Gastrocnemius medialis (tissue), 4 donors: ENCODE measurements at regions not wholly inside any gene's neighbourhood (a gene's known extent, or its start where the extent isn't known, plus 50 kb on each side); places are given as distances from the start of the nearest gene placed in this dataset.

Experiments
- ATAC-seq, 2 donors: fragments of 150-250 bp; one replicate each; pipeline ENCODE4 v1.9.1; 2016
- DNase-seq, 2 donors: peaks; one replicate each; pipeline ENCODE4 v3.0.0-alpha.2; 2019
- H3K27ac ChIP-seq, 4 donors: fragments of 200-600 bp; sonication (generic); 1 replicate in 1 of 4; 2 replicates in 3 of 4; pipeline ENCODE4 v1.5.1; 2016 to 2018; ENCODE audit warnings: mild to moderate bottlenecking in 2 of 4, moderate library complexity in 1 of 4
- H3K27me3 ChIP-seq, 3 donors: fragments of 200-600 bp; sonication (generic) in 2 of 3; 1 replicate in 1 of 3; 2 replicates in 2 of 3; pipeline versions ENCODE4 v1.5.1 to v1.6.0; 2016 to 2019; ENCODE audit warnings: mild to moderate bottlenecking in 1 of 3, moderate library complexity in 1 of 3
- H3K36me3 ChIP-seq, 2 donors: fragments of 200-600 bp; sonication (generic) in 1 of 2; one replicate each; pipeline ENCODE4 v1.5.1; 2017 to 2018
- H3K4me1 ChIP-seq, 2 donors: fragments of 200-600 bp; sonication (generic) in 1 of 2; one replicate each; pipeline ENCODE4 v1.5.1; 2016 to 2017; ENCODE audit warnings: mild to moderate bottlenecking in 2 of 2
- H3K4me3 ChIP-seq, 4 donors: fragments of 200-600 bp; sonication (generic) in 3 of 4; 1 replicate in 1 of 4; 2 replicates in 3 of 4; pipeline ENCODE4 v1.5.1; 2016 to 2019; ENCODE audit warnings: mild to moderate bottlenecking in 2 of 4
- H3K9me3 ChIP-seq, 3 donors: fragments of 200-600 bp; sonication (generic) in 2 of 3; 1 replicate in 1 of 3; 2 replicates in 2 of 3; pipeline ENCODE4 v1.5.1; 2016 to 2019
- POLR2A ChIP-seq, 2 donors: fragments of 450-650 bp; IDR thresholded peaks; one replicate each; pipeline ENCODE4 v1.6.1; 2017; ENCODE audit warnings: antibody characterized with exemption in 2 of 2, mild to moderate bottlenecking in 2 of 2, moderate library complexity in 2 of 2
- in situ Hi-C, 4 donors: fragments of 200-750 bp; cut with MboI; loops; one replicate each; pipeline versions ENCODE4 v1.15.0 to v1.8.0; 2017; ENCODE audit warnings: low sequenced_read_pairs in 4 of 4
- intact Hi-C: fragments of 100-400 bp; cut with DNase I; formaldehyde crosslinking; loops from one replicate; pipeline ENCODE4 v1.15.1; 2023; ENCODE audit warnings: low total_unique reads
- TF ChIP-seq, protein P1 (sequence below), 5 experiments: fragments of 450-650 bp in 3 of 5; fragments of 200-600 bp in 2 of 5; sonication (generic) in 2 of 5; IDR thresholded peaks in 4 of 5; conservative IDR thresholded peaks in 1 of 5; 1 replicate in 4 of 5; 2 replicates in 1 of 5; pipeline ENCODE4 v1.5.1; 2016 to 2019; ENCODE audit warnings: antibody characterized with exemption in 5 of 5, mild to moderate bottlenecking in 3 of 5, moderate library complexity in 3 of 5

DNA sequence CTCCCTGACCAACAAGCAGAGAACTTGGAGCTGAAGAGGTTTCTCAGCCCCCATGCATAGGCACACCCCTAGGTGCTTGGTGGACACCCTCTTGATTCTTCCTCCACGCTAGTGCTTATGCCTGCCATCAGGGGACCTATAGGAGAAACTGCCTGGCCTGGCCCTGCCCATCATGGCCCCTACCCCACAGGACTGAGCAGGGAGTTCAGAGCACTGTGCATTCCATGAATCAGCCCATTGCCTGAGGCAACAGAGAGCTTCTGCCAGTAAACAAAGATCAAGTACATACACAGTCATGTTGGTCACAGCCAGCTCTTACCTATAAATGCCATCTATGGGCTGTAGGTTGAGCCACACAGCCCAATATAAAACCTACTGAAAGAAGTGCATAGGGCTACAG lies 99.1 kb upstream of the EDNRA start:
- Histone ChIP-seq H3K9me3 (no peaks in the 10 kb centered on the region), H3K27ac (no peak overlapping the region), H3K4me1 (no peaks in the 10 kb centered on the region), H3K36me3 (no peaks in the 10 kb centered on the region), H3K27me3 (no peaks in the 10 kb centered on the region), H3K4me3 (no peak overlapping the region)
- ATAC-seq (no peak), DNase-seq (no peak)
- in situ Hi-C loops = no loop called here
- intact Hi-C loops = no loop called here
- TF ChIP-seq, protein P1, sequence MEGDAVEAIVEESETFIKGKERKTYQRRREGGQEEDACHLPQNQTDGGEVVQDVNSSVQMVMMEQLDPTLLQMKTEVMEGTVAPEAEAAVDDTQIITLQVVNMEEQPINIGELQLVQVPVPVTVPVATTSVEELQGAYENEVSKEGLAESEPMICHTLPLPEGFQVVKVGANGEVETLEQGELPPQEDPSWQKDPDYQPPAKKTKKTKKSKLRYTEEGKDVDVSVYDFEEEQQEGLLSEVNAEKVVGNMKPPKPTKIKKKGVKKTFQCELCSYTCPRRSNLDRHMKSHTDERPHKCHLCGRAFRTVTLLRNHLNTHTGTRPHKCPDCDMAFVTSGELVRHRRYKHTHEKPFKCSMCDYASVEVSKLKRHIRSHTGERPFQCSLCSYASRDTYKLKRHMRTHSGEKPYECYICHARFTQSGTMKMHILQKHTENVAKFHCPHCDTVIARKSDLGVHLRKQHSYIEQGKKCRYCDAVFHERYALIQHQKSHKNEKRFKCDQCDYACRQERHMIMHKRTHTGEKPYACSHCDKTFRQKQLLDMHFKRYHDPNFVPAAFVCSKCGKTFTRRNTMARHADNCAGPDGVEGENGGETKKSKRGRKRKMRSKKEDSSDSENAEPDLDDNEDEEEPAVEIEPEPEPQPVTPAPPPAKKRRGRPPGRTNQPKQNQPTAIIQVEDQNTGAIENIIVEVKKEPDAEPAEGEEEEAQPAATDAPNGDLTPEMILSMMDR (IDR thresholded peaks at IDR 0.05 in 4 of 5, conservative IDR thresholded peaks at IDR 0.05 in 1 of 5) = no peak

DNA sequence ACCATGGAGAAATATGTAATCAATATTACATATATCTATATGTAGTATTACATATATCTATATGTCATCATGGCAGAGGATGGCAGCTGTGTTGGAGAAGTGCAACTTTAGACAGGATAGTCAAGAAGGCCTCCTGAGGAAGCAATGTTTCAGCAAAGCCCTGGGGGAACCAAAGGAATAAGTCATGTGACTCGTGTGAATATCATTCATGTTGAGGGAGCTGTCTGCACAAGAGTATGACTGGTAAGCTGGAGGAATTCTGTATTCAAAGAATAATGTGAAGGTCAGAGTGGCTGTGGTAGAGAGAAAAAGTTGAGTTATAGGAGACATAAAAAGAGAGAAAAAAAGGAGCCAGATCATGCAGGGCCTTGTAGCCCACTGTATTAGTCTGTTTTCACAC lies 92.9 kb upstream of the EDNRA start:
- Histone ChIP-seq H3K27me3 (no peaks in the 10 kb centered on the region), H3K9me3 (no peaks in the 10 kb centered on the region), H3K4me3 (no peak overlapping the region), H3K4me1 (no peaks in the 10 kb centered on the region), H3K36me3 (no peaks in the 10 kb centered on the region), H3K27ac (no peak overlapping the region)
- intact Hi-C loops = no loop called here
- TF ChIP-seq POLR2A (IDR thresholded peaks at IDR 0.05) = no peak
- in situ Hi-C loops = no loop called here
- ATAC-seq (no peak), DNase-seq (no peak)

DNA sequence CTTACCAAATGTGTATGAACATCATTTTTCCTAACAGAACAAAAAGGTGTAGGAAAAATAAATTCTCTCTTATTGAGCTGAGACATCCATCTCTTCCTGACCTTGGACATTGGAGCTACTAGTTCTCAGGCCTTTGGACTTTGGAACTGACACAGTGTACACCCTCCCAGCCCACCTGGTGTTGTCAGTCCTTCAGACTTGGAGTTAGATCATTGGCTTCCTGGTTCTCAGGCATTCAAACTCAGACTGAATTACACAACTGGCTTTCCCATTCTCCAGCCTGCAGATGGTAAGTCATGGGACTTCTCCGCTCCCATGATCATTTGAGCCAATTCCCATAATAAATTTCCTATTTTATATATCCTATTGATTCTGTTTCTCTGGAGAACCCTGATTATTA lies 84.8 kb upstream of the EDNRA start:
- H3K27me3 ChIP-seq = no peaks in the 10 kb centered on the region
- ATAC-seq = no peak

DNA sequence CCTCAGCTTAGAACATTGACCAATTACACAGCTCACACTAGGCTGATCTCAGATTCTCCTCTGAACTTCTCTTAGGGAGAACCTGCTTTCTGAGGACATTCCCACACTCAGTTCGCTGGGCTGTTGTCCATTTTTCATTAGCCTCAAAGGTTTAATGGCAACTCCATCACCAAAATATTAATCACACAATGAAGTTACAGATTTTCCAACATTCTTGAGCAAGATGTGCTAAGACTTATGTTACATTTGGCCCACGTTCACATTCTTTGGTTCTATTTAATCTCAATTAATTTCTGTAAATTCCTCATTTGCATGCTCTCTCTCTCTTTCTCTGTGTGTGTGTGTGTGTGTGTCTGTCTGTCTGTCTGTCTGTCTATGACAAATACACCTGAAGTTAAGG lies 82.3 kb upstream of the EDNRA start:
- H3K27ac ChIP-seq = no peak overlapping the region
- no peaks in the 10 kb centered on the region for H3K36me3 ChIP-seq
- ATAC-seq (no peak), DNase-seq (no peak)
- no peaks in the 10 kb centered on the region for H3K9me3 ChIP-seq
- H3K4me3 ChIP-seq = no peak overlapping the region
- TF ChIP-seq POLR2A (IDR thresholded peaks at IDR 0.05) = no peak
- TF ChIP-seq, protein P1 (IDR thresholded peaks at IDR 0.05 in 4 of 5, conservative IDR thresholded peaks at IDR 0.05 in 1 of 5) = no peak
- in situ Hi-C loops = no loop called here
- intact Hi-C loops = no loop called here
- H3K4me1 ChIP-seq = no peaks in the 10 kb centered on the region
- H3K27me3 ChIP-seq = no peaks in the 10 kb centered on the region

More for the DNA sequence above, 84.8 kb upstream of the EDNRA start:
- DNase-seq = no peak
- TF ChIP-seq POLR2A (IDR thresholded peaks at IDR 0.05) = no peak
- TF ChIP-seq, protein P1 (IDR thresholded peaks at IDR 0.05 in 4 of 5, conservative IDR thresholded peaks at IDR 0.05 in 1 of 5) = no peak
- in situ Hi-C loops (no loop called here), intact Hi-C loops (no loop called here)
- Histone ChIP-seq H3K27ac (no peak overlapping the region), H3K36me3 (no peaks in the 10 kb centered on the region), H3K9me3 (no peaks in the 10 kb centered on the region), H3K4me1 (no peaks in the 10 kb centered on the region), H3K4me3 (no peak overlapping the region)

DNA sequence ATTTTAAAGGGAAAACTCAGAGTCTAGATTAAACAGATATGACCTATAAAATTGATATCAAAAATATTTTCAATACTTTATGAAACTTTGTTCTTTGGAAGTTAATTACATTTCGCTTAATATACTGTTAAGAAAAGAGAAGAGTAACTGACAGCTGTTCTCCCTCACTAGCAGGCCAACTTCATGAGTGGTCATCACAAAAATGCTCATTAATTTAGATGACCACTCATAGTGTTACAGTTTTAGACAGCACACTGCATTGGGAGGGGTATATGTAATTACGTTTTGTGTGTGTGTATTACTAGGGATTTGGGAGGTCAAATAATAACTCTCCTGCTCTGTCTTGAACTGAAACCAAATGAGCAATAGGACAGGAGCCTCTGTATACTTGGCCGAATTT lies 80.2 kb upstream of the EDNRA start:
- no peaks in the 10 kb centered on the region for H3K27me3 ChIP-seq
- DNase-seq (no peak), ATAC-seq (no peak)
- H3K36me3 ChIP-seq = no peaks in the 10 kb centered on the region
- in situ Hi-C loops = no loop called here
- H3K4me3 ChIP-seq = no peak overlapping the region
- H3K27ac ChIP-seq = no peak overlapping the region
- no peaks in the 10 kb centered on the region for H3K9me3 ChIP-seq
- TF ChIP-seq, protein P1 (IDR thresholded peaks at IDR 0.05 in 4 of 5, conservative IDR thresholded peaks at IDR 0.05 in 1 of 5) = no peak
- no peak for TF ChIP-seq POLR2A (IDR thresholded peaks at IDR 0.05)
- H3K4me1 ChIP-seq = no peaks in the 10 kb centered on the region
- intact Hi-C loops = no loop called here
